ENCODE measurements at regions not wholly inside any gene's neighbourhood (a gene's known extent, or its start where the extent isn't known, plus 50 kb on each side); places are given as distances from the start of the nearest gene placed in this dataset.

DNA sequence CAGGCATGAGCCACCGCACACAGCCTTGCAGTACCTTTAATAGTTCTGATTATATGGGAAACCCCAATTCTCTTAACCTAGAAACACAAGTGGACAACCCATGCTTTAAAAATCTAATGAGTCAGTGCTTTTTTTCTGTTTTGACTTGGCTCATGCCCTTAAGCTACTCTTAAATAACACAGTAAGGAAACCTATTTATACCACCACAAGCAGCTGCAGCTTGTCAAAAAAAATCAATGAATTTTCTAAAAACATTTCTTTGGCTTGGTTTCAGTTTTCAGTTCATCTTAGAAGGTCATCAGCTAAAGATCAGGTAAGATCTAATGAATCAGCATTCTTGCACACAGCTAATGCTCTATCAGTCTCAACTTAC lies 124.1 kb upstream of the DST start:
- TF ChIP-seq, protein P1, sequence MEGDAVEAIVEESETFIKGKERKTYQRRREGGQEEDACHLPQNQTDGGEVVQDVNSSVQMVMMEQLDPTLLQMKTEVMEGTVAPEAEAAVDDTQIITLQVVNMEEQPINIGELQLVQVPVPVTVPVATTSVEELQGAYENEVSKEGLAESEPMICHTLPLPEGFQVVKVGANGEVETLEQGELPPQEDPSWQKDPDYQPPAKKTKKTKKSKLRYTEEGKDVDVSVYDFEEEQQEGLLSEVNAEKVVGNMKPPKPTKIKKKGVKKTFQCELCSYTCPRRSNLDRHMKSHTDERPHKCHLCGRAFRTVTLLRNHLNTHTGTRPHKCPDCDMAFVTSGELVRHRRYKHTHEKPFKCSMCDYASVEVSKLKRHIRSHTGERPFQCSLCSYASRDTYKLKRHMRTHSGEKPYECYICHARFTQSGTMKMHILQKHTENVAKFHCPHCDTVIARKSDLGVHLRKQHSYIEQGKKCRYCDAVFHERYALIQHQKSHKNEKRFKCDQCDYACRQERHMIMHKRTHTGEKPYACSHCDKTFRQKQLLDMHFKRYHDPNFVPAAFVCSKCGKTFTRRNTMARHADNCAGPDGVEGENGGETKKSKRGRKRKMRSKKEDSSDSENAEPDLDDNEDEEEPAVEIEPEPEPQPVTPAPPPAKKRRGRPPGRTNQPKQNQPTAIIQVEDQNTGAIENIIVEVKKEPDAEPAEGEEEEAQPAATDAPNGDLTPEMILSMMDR (IDR thresholded peaks at IDR 0.05; ENCODE audit: extremely low read depth, low read depth, low read length) = no peak
- Histone ChIP-seq H3K79me2 (ENCODE audit: insufficient read depth, low read length) (peaks cover 99% of the 10 kb centered on the region), H3K27ac (ENCODE audit: low read depth, low read length) (peak overlapping the region; percentile 13), H4K20me1 (ENCODE audit: insufficient read depth, low read length) (peaks cover 42% of the 10 kb centered on the region), H3K4me1 (ENCODE audit: insufficient read depth, low read length) (peaks cover 69% of the 10 kb centered on the region), H3K4me2 (ENCODE audit: insufficient read depth, low read length) (peak overlapping the region; percentile 38), H3K9me3 (ENCODE audit: low read depth, low read length) (no peaks in the 10 kb centered on the region), H3K36me3 (ENCODE audit: insufficient read depth, low read length) (no peaks in the 10 kb centered on the region), H2AFZ (ENCODE audit: low read length) (no peak overlapping the region), H3K4me3 (ENCODE audit: insufficient read depth, low read length) (no peak overlapping the region), H3K27me3 (ENCODE audit: insufficient read depth, low read length) (no peaks in the 10 kb centered on the region)
- peak; percentile 69 for DNase-seq (ENCODE audit: insufficient read length, low spot score, missing footprints)

GRCh38 chr6:56766139-56766805 lies 123.6 kb upstream of the DST start:
- Histone ChIP-seq H3K9me3 (ENCODE audit: low read depth, low read length) (no peaks in the 10 kb centered on the region), H3K27ac (ENCODE audit: low read depth, low read length) (peak overlapping the region; percentile 13), H3K4me1 (ENCODE audit: insufficient read depth, low read length) (peaks cover 64% of the 10 kb centered on the region), H4K20me1 (ENCODE audit: insufficient read depth, low read length) (peaks cover 39% of the 10 kb centered on the region), H3K36me3 (ENCODE audit: insufficient read depth, low read length) (no peaks in the 10 kb centered on the region), H3K27me3 (ENCODE audit: insufficient read depth, low read length) (no peaks in the 10 kb centered on the region), H3K4me2 (ENCODE audit: insufficient read depth, low read length) (peak overlapping the region; percentile 38), H2AFZ (ENCODE audit: low read length) (no peak overlapping the region), H3K79me2 (ENCODE audit: insufficient read depth, low read length) (peaks cover 100% of the 10 kb centered on the region), H3K4me3 (ENCODE audit: insufficient read depth, low read length) (no peak overlapping the region)
- DNase-seq (ENCODE audit: insufficient read length, low spot score, missing footprints) = no peak
- TF ChIP-seq, protein P1 (IDR thresholded peaks at IDR 0.05; ENCODE audit: extremely low read depth, low read depth, low read length) = no peak

DNA sequence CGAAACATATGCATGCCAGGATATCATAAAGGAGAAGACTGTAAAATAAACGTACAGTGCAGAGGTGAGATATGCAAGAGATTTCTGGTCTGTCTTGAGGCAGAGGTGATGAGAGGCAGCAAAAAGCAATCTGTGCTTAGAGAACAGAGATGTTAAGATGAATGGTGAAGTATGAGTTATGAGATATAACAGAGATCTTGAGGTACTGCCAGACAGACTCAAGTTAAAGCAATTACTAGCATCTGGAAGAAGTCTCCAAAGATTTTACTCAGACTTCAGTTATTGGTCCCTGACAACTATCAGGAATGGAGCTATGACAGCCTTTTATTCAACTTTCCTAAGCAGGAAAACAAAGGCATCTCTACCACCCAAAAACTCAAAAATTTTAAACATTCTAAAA lies 122.8 kb upstream of the DST start:
- H3K4me3 ChIP-seq (ENCODE audit: insufficient read depth, low read length) = no peak overlapping the region
- H3K27ac ChIP-seq (ENCODE audit: low read depth, low read length) = no peak overlapping the region
- no peak overlapping the region for H2AFZ ChIP-seq (ENCODE audit: low read length)
- H3K79me2 ChIP-seq (ENCODE audit: insufficient read depth, low read length) = peaks cover 100% of the 10 kb centered on the region
- H3K9me3 ChIP-seq (ENCODE audit: low read depth, low read length) = no peaks in the 10 kb centered on the region
- peaks cover 39% of the 10 kb centered on the region for H4K20me1 ChIP-seq (ENCODE audit: insufficient read depth, low read length)
- peaks cover 58% of the 10 kb centered on the region for H3K4me1 ChIP-seq (ENCODE audit: insufficient read depth, low read length)
- no peaks in the 10 kb centered on the region for H3K27me3 ChIP-seq (ENCODE audit: insufficient read depth, low read length)
- TF ChIP-seq, protein P1 (IDR thresholded peaks at IDR 0.05; ENCODE audit: extremely low read depth, low read depth, low read length) = no peak
- no peak for DNase-seq (ENCODE audit: insufficient read length, low spot score, missing footprints)
- H3K36me3 ChIP-seq (ENCODE audit: insufficient read depth, low read length) = no peaks in the 10 kb centered on the region
- H3K4me2 ChIP-seq (ENCODE audit: insufficient read depth, low read length) = no peak overlapping the region

DNA sequence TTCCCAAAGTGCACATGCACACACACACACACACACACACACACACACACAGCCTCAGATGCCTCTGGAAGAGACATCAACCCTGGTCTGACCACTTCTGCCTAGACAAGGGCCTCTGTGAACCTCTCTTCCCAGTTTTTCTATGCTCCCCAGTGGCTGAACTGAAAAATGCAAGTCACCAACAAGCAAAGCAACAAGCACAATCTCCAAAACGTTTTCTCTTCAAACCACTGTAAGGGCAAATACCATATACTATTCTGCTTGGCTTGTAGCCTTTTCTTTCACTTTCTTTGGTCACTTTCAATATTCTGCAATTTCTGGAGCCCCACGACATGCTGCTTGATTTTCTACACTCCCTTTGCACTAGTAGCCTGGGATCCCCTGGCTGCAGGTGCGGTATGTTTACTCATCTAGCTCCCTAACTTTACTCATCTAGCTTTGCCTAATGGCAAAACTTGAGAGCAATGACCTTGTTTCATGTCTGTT lies 121.4 kb upstream of the DST start:
- H3K27ac ChIP-seq (ENCODE audit: low read depth, low read length) = no peak overlapping the region
- TF ChIP-seq, protein P1 (IDR thresholded peaks at IDR 0.05; ENCODE audit: extremely low read depth, low read depth, low read length) = peak; percentile 54
- H2AFZ ChIP-seq (ENCODE audit: low read length) = no peak overlapping the region
- H3K4me2 ChIP-seq (ENCODE audit: insufficient read depth, low read length) = peak overlapping the region; percentile 18
- H3K27me3 ChIP-seq (ENCODE audit: insufficient read depth, low read length) = no peaks in the 10 kb centered on the region
- no peaks in the 10 kb centered on the region for H3K36me3 ChIP-seq (ENCODE audit: insufficient read depth, low read length)
- peaks cover 100% of the 10 kb centered on the region for H3K79me2 ChIP-seq (ENCODE audit: insufficient read depth, low read length)
- no peak overlapping the region for H3K4me3 ChIP-seq (ENCODE audit: insufficient read depth, low read length)
- peaks cover 39% of the 10 kb centered on the region for H4K20me1 ChIP-seq (ENCODE audit: insufficient read depth, low read length)
- H3K9me3 ChIP-seq (ENCODE audit: low read depth, low read length) = no peaks in the 10 kb centered on the region
- H3K4me1 ChIP-seq (ENCODE audit: insufficient read depth, low read length) = peaks cover 48% of the 10 kb centered on the region
- peak; percentile 17 for DNase-seq (ENCODE audit: insufficient read length, low spot score, missing footprints)

Data from osteoblast (primary cell).